HUES48 (cell line): ENCODE measurements at regions not wholly inside any gene's neighbourhood (a gene's known extent, or its start where the extent isn't known, plus 50 kb on each side); places are given as distances from the start of the nearest gene placed in this dataset.

Experiments used
- H3K27ac ChIP-seq: one replicate; pipeline ENCODE4 v1.7.0; 2013; ENCODE audit warnings: low read depth, low read length, inconsistent platforms
- H3K27me3 ChIP-seq: 2 replicates; pipeline ENCODE4 v1.6.1; 2013; ENCODE audit warnings: mild to moderate bottlenecking, low read length; ENCODE audit not compliant: control insufficient read depth, insufficient read depth
- H3K36me3 ChIP-seq: 2 replicates; pipeline ENCODE4 v1.6.1; 2013; ENCODE audit warnings: low read length; ENCODE audit not compliant: control insufficient read depth, insufficient read depth
- H3K4me1 ChIP-seq: 2 replicates; pipeline ENCODE4 v1.6.1; 2013; ENCODE audit warnings: mild to moderate bottlenecking, low read length; ENCODE audit not compliant: control insufficient read depth, insufficient read depth
- H3K4me3 ChIP-seq: 2 replicates; pipeline ENCODE4 v1.5.1; 2013; ENCODE audit warnings: mild to moderate bottlenecking, low read depth, low read length
- H3K9ac ChIP-seq: 2 replicates; pipeline ENCODE4 v1.6.1; 2013; ENCODE audit warnings: mild to moderate bottlenecking, low read depth, low read length, moderate library complexity
- H3K9me3 ChIP-seq: 2 replicates; pipeline ENCODE4 v1.6.1; 2013; ENCODE audit warnings: low read length; ENCODE audit not compliant: control insufficient read depth, insufficient read depth

DNA sequence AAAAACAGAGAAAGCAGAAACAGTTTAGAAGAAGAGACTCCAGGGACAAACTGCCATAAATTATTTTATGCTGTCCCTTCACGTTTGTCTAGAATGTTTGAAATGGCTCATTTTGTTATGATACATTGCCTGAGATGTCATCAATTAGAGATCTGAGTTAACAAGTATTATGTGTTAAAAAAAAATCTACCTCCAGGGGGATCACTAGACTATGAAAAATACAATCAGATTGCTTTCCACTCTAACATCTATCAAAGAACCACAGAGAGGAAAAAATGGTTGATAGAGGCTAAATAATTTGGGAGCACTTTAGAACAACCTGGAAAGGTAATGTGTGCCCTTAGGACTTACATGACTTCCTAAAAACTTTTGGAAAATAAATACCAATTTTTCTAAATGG lies 103.8 kb upstream of the CCDC150 start:
- Histone ChIP-seq H3K27me3 (no peaks in the 10 kb centered on the region), H3K27ac (no peak overlapping the region), H3K9ac (no peak overlapping the region), H3K4me3 (no peak overlapping the region), H3K9me3 (no peaks in the 10 kb centered on the region), H3K4me1 (peaks cover 11% of the 10 kb centered on the region; the same call in 1 of the 2 replicates), H3K36me3 (no peaks in the 10 kb centered on the region)

GRCh38 chr2:196537311-196537710 lies 102.2 kb upstream of the CCDC150 start:
- Histone ChIP-seq H3K4me3 (no peak overlapping the region), H3K36me3 (no peaks in the 10 kb centered on the region), H3K27ac (no peak overlapping the region), H3K9me3 (no peaks in the 10 kb centered on the region), H3K27me3 (no peaks in the 10 kb centered on the region), H3K4me1 (peaks cover 11% of the 10 kb centered on the region; the same call in 1 of the 2 replicates), H3K9ac (no peak overlapping the region)

DNA sequence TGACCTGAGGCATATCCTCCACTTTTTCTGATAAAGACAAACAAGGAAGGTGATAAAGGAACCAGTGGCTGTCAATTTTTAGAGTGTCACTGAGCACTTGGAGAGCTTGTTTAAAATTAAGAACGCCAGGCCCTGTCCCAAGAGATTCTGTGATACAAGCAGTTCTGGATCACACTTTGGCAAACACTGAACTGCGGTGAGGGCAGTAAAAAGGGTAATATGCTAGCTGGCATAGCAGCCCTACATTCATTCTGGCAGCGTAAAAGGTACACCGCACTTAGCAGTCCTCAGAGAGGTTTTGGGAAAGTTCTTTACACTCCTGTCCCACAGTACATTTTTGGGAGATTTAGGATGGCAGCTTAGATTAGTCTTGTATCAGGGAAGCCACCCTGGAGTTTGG lies 101.3 kb upstream of the CCDC150 start:
- no peaks in the 10 kb centered on the region for H3K27me3 ChIP-seq
- H3K9me3 ChIP-seq, result no peaks in the 10 kb centered on the region
- peaks cover 11% of the 10 kb centered on the region; the same call in 1 of the 2 replicates for H3K4me1 ChIP-seq
- no peak overlapping the region for H3K9ac ChIP-seq
- H3K27ac ChIP-seq, result no peak overlapping the region
- no peak overlapping the region for H3K4me3 ChIP-seq
- no peaks in the 10 kb centered on the region for H3K36me3 ChIP-seq

- Histone ChIP-seq H3K27ac (no peak overlapping the region), H3K4me1 (peaks cover 11% of the 10 kb centered on the region; the same call in 1 of the 2 replicates), H3K36me3 (no peaks in the 10 kb centered on the region), H3K27me3 (no peaks in the 10 kb centered on the region), H3K4me3 (no peak overlapping the region), H3K9me3 (no peaks in the 10 kb centered on the region), H3K9ac (no peak overlapping the region)
These were observed 100.9 kb upstream of the CCDC150 start for GRCh38 chr2:196538646-196539045.

GRCh38 chr2:196544906-196545433 lies 94.5 kb upstream of the CCDC150 start:
- H3K36me3 ChIP-seq, result no peaks in the 10 kb centered on the region
- no peak overlapping the region for H3K9ac ChIP-seq
- no peaks in the 10 kb centered on the region for H3K27me3 ChIP-seq
- no peaks in the 10 kb centered on the region for H3K9me3 ChIP-seq
- no peak overlapping the region for H3K4me3 ChIP-seq
- H3K4me1 ChIP-seq, result no peaks in the 10 kb centered on the region
- H3K27ac ChIP-seq, result no peak overlapping the region

DNA sequence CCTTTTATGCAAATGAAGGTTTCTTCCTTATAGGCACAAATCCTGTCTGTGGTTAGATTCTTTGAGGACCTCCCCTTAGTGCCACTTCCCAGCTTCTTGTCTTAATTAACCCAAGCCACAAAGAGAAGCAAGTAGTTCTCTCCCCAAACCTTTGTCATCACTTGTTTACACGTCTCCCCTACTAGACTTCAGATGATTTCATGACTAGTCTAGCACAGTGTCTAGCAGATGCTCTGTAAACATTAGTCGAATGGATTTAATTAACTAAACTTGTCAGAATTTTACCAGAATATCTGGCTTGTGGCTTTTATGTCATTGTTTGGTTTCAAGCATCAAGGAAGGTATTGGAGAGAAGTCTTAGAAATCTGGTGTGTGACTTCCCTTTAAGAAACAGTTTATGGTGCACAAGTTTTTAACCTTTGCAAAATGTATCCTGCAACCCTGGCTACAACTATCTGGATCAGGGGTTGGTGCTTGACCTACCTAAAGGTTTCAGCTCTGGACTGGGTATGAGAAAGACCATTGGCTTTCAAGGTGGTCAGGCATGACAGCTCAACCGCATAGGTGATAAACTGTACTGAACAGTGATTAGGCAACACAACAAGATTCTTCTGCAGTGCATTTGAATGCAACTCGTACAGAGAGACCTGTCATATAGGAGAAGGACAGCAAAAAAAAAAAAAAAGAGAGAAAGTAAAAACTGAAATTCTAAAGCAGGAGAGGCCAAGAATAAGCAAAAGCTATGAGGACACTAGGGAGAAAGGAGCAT lies 93.2 kb upstream of the CCDC150 start:
- Histone ChIP-seq H3K9ac (no peak overlapping the region), H3K4me1 (peaks cover 8% of the 10 kb centered on the region), H3K27me3 (no peaks in the 10 kb centered on the region), H3K4me3 (no peak overlapping the region), H3K36me3 (no peaks in the 10 kb centered on the region), H3K27ac (no peak overlapping the region), H3K9me3 (no peaks in the 10 kb centered on the region)

DNA sequence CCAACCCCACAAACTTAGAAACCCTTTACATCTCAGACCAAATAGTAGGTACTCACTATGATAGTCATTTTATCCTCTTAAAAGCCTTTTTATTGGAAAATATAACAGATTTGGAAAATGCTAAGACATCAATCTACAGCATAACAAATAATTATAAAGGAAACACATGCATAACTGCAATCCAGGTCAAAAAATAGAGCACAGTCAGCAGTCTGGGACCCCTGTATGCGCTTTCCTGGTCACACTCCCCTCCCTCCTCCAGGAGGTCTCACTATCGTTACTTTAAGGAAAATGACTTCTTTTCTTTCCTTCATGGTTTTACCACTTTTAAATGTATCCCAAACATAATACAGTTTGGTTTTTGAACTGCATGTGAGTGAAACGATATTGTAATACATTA lies 90.5 kb upstream of the CCDC150 start:
- Histone ChIP-seq H3K27ac (no peak overlapping the region), H3K27me3 (no peaks in the 10 kb centered on the region), H3K9me3 (no peaks in the 10 kb centered on the region), H3K36me3 (no peaks in the 10 kb centered on the region), H3K4me1 (peaks cover 10% of the 10 kb centered on the region), H3K4me3 (no peak overlapping the region), H3K9ac (no peak overlapping the region)

GRCh38 chr2:196551014-196551413 lies 88.5 kb upstream of the CCDC150 start:
- Histone ChIP-seq H3K4me3 (no peak overlapping the region), H3K36me3 (no peaks in the 10 kb centered on the region), H3K27ac (no peak overlapping the region)

GRCh38 chr2:196555161-196555560 lies 84.4 kb upstream of the CCDC150 start:
- Histone ChIP-seq H3K9ac (no peak overlapping the region), H3K4me1 (peaks cover 10% of the 10 kb centered on the region), H3K27ac (no peak overlapping the region), H3K27me3 (no peaks in the 10 kb centered on the region), H3K9me3 (no peaks in the 10 kb centered on the region), H3K4me3 (no peak overlapping the region), H3K36me3 (no peaks in the 10 kb centered on the region)

More at GRCh38 chr2:196551014-196551413, 88.5 kb upstream of the CCDC150 start:
- Histone ChIP-seq H3K9ac (no peak overlapping the region), H3K9me3 (no peaks in the 10 kb centered on the region), H3K27me3 (no peaks in the 10 kb centered on the region), H3K4me1 (peaks cover 10% of the 10 kb centered on the region)

DNA sequence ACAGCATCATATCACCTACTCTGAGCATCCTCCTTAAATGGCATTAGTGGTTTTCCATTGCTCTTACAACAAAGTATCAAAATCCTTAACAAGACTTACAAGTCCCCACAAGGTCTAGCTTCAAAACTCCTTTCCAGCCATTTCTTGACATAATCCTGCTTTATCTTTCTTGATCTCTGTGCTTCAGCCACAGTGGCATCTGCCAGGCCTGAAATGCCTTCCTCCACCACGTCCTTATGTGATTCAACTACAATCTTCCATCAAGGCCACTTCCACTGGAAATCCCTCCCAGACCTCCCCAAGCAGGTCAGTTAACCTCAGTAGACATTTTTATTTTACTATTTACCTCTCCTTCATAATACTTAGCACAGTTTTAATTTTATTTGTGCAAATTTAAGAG lies 83.8 kb upstream of the CCDC150 start:
- H3K4me1 ChIP-seq, result peaks cover 8% of the 10 kb centered on the region
- H3K4me3 ChIP-seq, result no peak overlapping the region
- no peaks in the 10 kb centered on the region; the same call in 1 of the 2 replicates for H3K9me3 ChIP-seq
- H3K27me3 ChIP-seq, result no peaks in the 10 kb centered on the region
- no peaks in the 10 kb centered on the region for H3K36me3 ChIP-seq
- no peak overlapping the region for H3K27ac ChIP-seq
- no peak overlapping the region for H3K9ac ChIP-seq

GRCh38 chr2:196558497-196558896 lies 81.0 kb upstream of the CCDC150 start:
- H3K27me3 ChIP-seq, result no peaks in the 10 kb centered on the region
- H3K36me3 ChIP-seq, result no peaks in the 10 kb centered on the region
- no peak overlapping the region for H3K27ac ChIP-seq
- H3K9ac ChIP-seq, result no peak overlapping the region
- H3K4me1 ChIP-seq, result no peaks in the 10 kb centered on the region
- H3K4me3 ChIP-seq, result no peak overlapping the region
- peaks cover 3% of the 10 kb centered on the region; the same call in 1 of the 2 replicates for H3K9me3 ChIP-seq
